Esophagus squamous epithelium (tissue), 5 donors: ENCODE measurements at regions not wholly inside any gene's neighbourhood (a gene's known extent, or its start where the extent isn't known, plus 50 kb on each side); places are given as distances from the start of the nearest gene placed in this dataset.

Source experiments
- DNase-seq: peaks from one replicate; lab custom pipeline; 2025; lab: John Stamatoyannopoulos, UW
- H3K27ac ChIP-seq, 4 donors: fragments of 200-600 bp; sonication (generic); one replicate each; pipeline ENCODE4 v1.5.1; 2016 to 2019; ENCODE audit warnings: mild to moderate bottlenecking in 1 of 4
- H3K27me3 ChIP-seq, 4 donors: fragments of 200-600 bp; sonication (generic); 1 replicate in 3 of 4; 2 replicates in 1 of 4; pipeline versions ENCODE4 v1.5.1 to v1.6.0; 2017 to 2021; ENCODE audit warnings: antibody characterized with exemption in 1 of 4
- H3K36me3 ChIP-seq, 3 donors: fragments of 200-600 bp; sonication (generic); one replicate each; pipeline ENCODE4 v1.5.1; 2016 to 2019
- H3K4me1 ChIP-seq, 3 donors: fragments of 200-600 bp; sonication (generic); one replicate each; pipeline ENCODE4 v1.5.1; 2017 to 2019
- H3K4me3 ChIP-seq, 4 donors: fragments of 200-600 bp; sonication (generic); 1 replicate in 3 of 4; 2 replicates in 1 of 4; pipeline ENCODE4 v1.5.1; 2016 to 2019; ENCODE audit warnings: mild to moderate bottlenecking in 2 of 4, moderate library complexity in 1 of 4
- H3K9me3 ChIP-seq, 3 donors: fragments of 200-600 bp; sonication (generic); one replicate each; pipeline ENCODE4 v1.5.1; 2016 to 2019
- CTCF ChIP-seq, 6 experiments: fragments of 450-650 bp in 4 of 6; fragments of 200-600 bp in 2 of 6; sonication (generic) in 2 of 6; IDR thresholded peaks; one replicate each; pipeline ENCODE4 v1.5.1; 2016 to 2019; ENCODE audit warnings: antibody characterized with exemption in 6 of 6, mild to moderate bottlenecking in 4 of 6, moderate library complexity in 4 of 6
- POLR2A ChIP-seq, 4 donors: fragments of 450-650 bp; IDR thresholded peaks; one replicate each; pipeline ENCODE4 v1.6.1; 2017; ENCODE audit warnings: antibody characterized with exemption in 4 of 4, mild to moderate bottlenecking in 4 of 4, moderate library complexity in 3 of 4
- WGBS, 2 donors: methylation state at CpG; one replicate each; pipeline ENCODE4 v1.1.5; 2018; 5-methylcytosine and 5-hydroxymethylcytosine counted together
- intact Hi-C: fragments of 100-400 bp; cut with DNase I; formaldehyde crosslinking; loops from one replicate; pipeline ENCODE4 v1.15.0; 2022
- donor health status: DM: yes; HTN: yes; CAD: no.

- DNase-seq, result no peak
- Histone ChIP-seq H3K4me1 (no peaks in the 10 kb centered on the region), H3K27ac (no peak overlapping the region), H3K4me3 (no peak overlapping the region), H3K9me3 (no peaks in the 10 kb centered on the region), H3K36me3 (no peaks in the 10 kb centered on the region), H3K27me3 (no peaks in the 10 kb centered on the region)
- TF ChIP-seq CTCF (IDR thresholded peaks at IDR 0.05), result no peak
- 51 to 57% methylated on average over 4 of the region's 4 CpGs for WGBS, 2 donors
- intact Hi-C loops, result no loop called here
Observed at GRCh38 chrX:4435905-4436304, 722.5 kb upstream of the PRKX start.

GRCh38 chrX:4397471-4397870, 684.0 kb upstream of the PRKX start:
- H3K4me3 ChIP-seq, result no peak overlapping the region
- 43 to 48% methylated on average over 1 to 2 of the region's 2 CpGs for WGBS, 2 donors
- no peaks in the 10 kb centered on the region for H3K4me1 ChIP-seq
- no peak for DNase-seq
- intact Hi-C loops, result no loop called here
- no peak overlapping the region for H3K27ac ChIP-seq
- H3K9me3 ChIP-seq, result no peaks in the 10 kb centered on the region
- H3K27me3 ChIP-seq, result no peaks in the 10 kb centered on the region
- TF ChIP-seq POLR2A (IDR thresholded peaks at IDR 0.05), result no peak
- TF ChIP-seq CTCF (IDR thresholded peaks at IDR 0.05), result no peak
- no peaks in the 10 kb centered on the region for H3K36me3 ChIP-seq

- 40 to 42% methylated on average over 3 of the region's 3 CpGs for WGBS, 2 donors
- intact Hi-C loops, result no loop called here
- Histone ChIP-seq H3K36me3 (no peaks in the 10 kb centered on the region), H3K27ac (no peak overlapping the region), H3K4me1 (no peaks in the 10 kb centered on the region), H3K9me3 (peaks cover 0 to 3% (median 3%) of the 10 kb centered on the region in 3 donors), H3K4me3 (no peak overlapping the region), H3K27me3 (no peaks in the 10 kb centered on the region)
- TF ChIP-seq CTCF (IDR thresholded peaks at IDR 0.05) (no peak), POLR2A (IDR thresholded peaks at IDR 0.05) (no peak)
- no peak for DNase-seq
Observed at GRCh38 chrX:4382273-4382672, 668.8 kb upstream of the PRKX start.

GRCh38 chrX:4380710-4381109, 667.3 kb upstream of the PRKX start:
- no peaks in the 10 kb centered on the region for H3K36me3 ChIP-seq
- no peaks in the 10 kb centered on the region for H3K27me3 ChIP-seq
- no peak for TF ChIP-seq CTCF (IDR thresholded peaks at IDR 0.05)
- TF ChIP-seq POLR2A (IDR thresholded peaks at IDR 0.05), result no peak
- no peaks in the 10 kb centered on the region for H3K4me1 ChIP-seq
- H3K4me3 ChIP-seq, result no peak overlapping the region
- H3K27ac ChIP-seq, result no peak overlapping the region
- intact Hi-C loops, result no loop called here
- DNase-seq, result no peak
- H3K9me3 ChIP-seq, result peaks cover 0 to 3% (median 0%) of the 10 kb centered on the region in 3 donors

DNA sequence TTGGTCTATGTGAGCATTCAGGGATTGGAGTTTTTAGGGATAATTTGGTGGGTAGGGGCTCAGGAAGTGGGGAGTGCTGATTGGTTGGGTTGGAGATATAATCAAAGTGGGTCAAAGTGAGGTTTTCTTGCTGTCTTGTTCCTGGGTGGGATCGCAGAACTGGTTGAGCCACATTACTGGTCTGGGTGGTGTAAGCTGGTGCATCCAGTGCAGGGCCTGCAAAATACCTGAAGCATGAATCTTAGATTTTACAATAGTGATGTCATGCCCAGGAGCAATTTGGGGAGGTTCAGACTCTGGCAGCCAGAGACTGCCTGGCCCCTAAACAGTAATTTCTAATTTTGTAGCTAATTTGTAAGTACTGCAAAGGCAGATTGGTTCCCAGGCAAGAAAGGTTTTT, 665.6 kb upstream of the PRKX start:
- no peaks in the 10 kb centered on the region for H3K27me3 ChIP-seq
- H3K4me1 ChIP-seq, result no peaks in the 10 kb centered on the region
- no peak overlapping the region for H3K27ac ChIP-seq
- DNase-seq, result no peak
- H3K36me3 ChIP-seq, result no peaks in the 10 kb centered on the region
- intact Hi-C loops, result no loop called here
- H3K4me3 ChIP-seq, result no peak overlapping the region
- WGBS, 2 donors, result no CpG with 5 or more reads among the region's 1 CpG
- peaks cover 0 to 3% (median 0%) of the 10 kb centered on the region in 3 donors for H3K9me3 ChIP-seq
- TF ChIP-seq CTCF (IDR thresholded peaks at IDR 0.05), result no peak
- no peak for TF ChIP-seq POLR2A (IDR thresholded peaks at IDR 0.05)
